ENCODE measurements at regions not wholly inside any gene's neighbourhood (a gene's known extent, or its start where the extent isn't known, plus 50 kb on each side); places are given as distances from the start of the nearest gene placed in this dataset.

GRCh38 chr12:105721891-105722290 is 391.4 kb downstream of the C12orf75 start:
- Histone ChIP-seq H3K9ac (ENCODE audit: insufficient read depth, low read length, poor library complexity, severe bottlenecking) (no peak overlapping the region), H3K4me2 (replicated peaks; ENCODE audit: extremely low read depth, low read length, poor library complexity, severe bottlenecking) (no peak overlapping the region), H3K27ac (ENCODE audit: low read depth in 1 of 2, low read length in 2 of 2) (no peak overlapping the region), H3K27me3 (ENCODE audit: control insufficient read depth in 2 of 2, insufficient read depth in 2 of 2, low read length in 2 of 2) (peaks cover 0 to 2% of the 10 kb centered on the region in 2 donors), H3K4me1 (ENCODE audit: control insufficient read depth in 1 of 2, insufficient read depth in 2 of 2, low read length in 2 of 2) (no peaks in the 10 kb centered on the region), H3K36me3 (replicated peaks in 1 of 2; ENCODE audit: control insufficient read depth in 1 of 2, insufficient read depth in 2 of 2, low read length in 2 of 2) (no peaks in the 10 kb centered on the region), H4K20me1 (ENCODE audit: insufficient read depth, low read length) (no peaks in the 10 kb centered on the region), H3K9me3 (replicated peaks in 1 of 2; ENCODE audit: control insufficient read depth in 1 of 2, insufficient read depth in 1 of 2, low read length in 2 of 2) (no peaks in the 10 kb centered on the region), H3K79me2 (ENCODE audit: insufficient read depth, low read length) (no peaks in the 10 kb centered on the region), H2AFZ (ENCODE audit: insufficient read depth, low read depth, low read length, poor library complexity, severe bottlenecking) (no peak overlapping the region), H3K4me3 (replicated peaks in 1 of 3; ENCODE audit: low read depth in 2 of 3, low read length in 3 of 3) (no peak overlapping the region)
- Mint-ChIP-seq H3K4me1 (no peaks in the 10 kb centered on the region), H3K9me3 (peaks cover 0 to 3% (median 0%) of the 10 kb centered on the region in 7 donors), H3K27me3 (ENCODE audit: low read depth in 3 of 3) (peaks cover 0 to 4% (median 2%) of the 10 kb centered on the region in 3 donors), H3K4me3 (no peak overlapping the region), H3K27ac (no peak overlapping the region), H3K36me3 (no peaks in the 10 kb centered on the region)
- no peak for DNase-seq
- no CpG with 5 or more reads among the region's 2 CpGs for WGBS (ENCODE audit: insufficient coverage)
- no peak for TF ChIP-seq CTCF (IDR thresholded peaks at IDR 0.05)
- intact Hi-C loops (cut with micrococcal nuclease), result no loop called here

- Histone ChIP-seq H3K4me1 (ENCODE audit: control insufficient read depth in 1 of 2, insufficient read depth in 2 of 2, low read length in 2 of 2) (no peaks in the 10 kb centered on the region), H3K27ac (ENCODE audit: low read depth in 1 of 2, low read length in 2 of 2) (no peak overlapping the region), H3K36me3 (replicated peaks in 1 of 2; ENCODE audit: control insufficient read depth in 1 of 2, insufficient read depth in 2 of 2, low read length in 2 of 2) (no peaks in the 10 kb centered on the region), H4K20me1 (ENCODE audit: insufficient read depth, low read length) (no peaks in the 10 kb centered on the region), H3K9me3 (replicated peaks in 1 of 2; ENCODE audit: control insufficient read depth in 1 of 2, insufficient read depth in 1 of 2, low read length in 2 of 2) (no peaks in the 10 kb centered on the region), H3K4me3 (replicated peaks in 1 of 3; ENCODE audit: low read depth in 2 of 3, low read length in 3 of 3) (no peak overlapping the region), H2AFZ (ENCODE audit: insufficient read depth, low read depth, low read length, poor library complexity, severe bottlenecking) (no peak overlapping the region), H3K9ac (ENCODE audit: insufficient read depth, low read length, poor library complexity, severe bottlenecking) (no peak overlapping the region), H3K79me2 (ENCODE audit: insufficient read depth, low read length) (no peaks in the 10 kb centered on the region), H3K4me2 (replicated peaks; ENCODE audit: extremely low read depth, low read length, poor library complexity, severe bottlenecking) (no peak overlapping the region), H3K27me3 (ENCODE audit: control insufficient read depth in 2 of 2, insufficient read depth in 2 of 2, low read length in 2 of 2) (peaks cover 2% of the 10 kb centered on the region in 2 donors)
- H3K27me3 Mint-ChIP-seq (ENCODE audit: low read depth in 3 of 3), result peaks cover 0 to 3% (median 3%) of the 10 kb centered on the region in 3 donors
- intact Hi-C loops (cut with micrococcal nuclease), result no loop called here
- no peaks in the 10 kb centered on the region for H3K4me1 Mint-ChIP-seq
- H3K4me3 Mint-ChIP-seq, result no peak overlapping the region
- no peaks in the 10 kb centered on the region for H3K36me3 Mint-ChIP-seq
- H3K27ac Mint-ChIP-seq, result no peak overlapping the region
- peaks cover 0 to 3% (median 0%) of the 10 kb centered on the region in 7 donors for H3K9me3 Mint-ChIP-seq
- TF ChIP-seq CTCF (IDR thresholded peaks at IDR 0.05), result no peak
- WGBS (ENCODE audit: insufficient coverage), result no CpG with 5 or more reads among the region's 2 CpGs
- DNase-seq, result no peak
Measured at GRCh38 chr12:105723066-105723465, 392.6 kb downstream of the C12orf75 start.
